Sigmoid colon (tissue), 6 donors: ENCODE measurements at regions not wholly inside any gene's neighbourhood (a gene's known extent, or its start where the extent isn't known, plus 50 kb on each side); places are given as distances from the start of the nearest gene placed in this dataset.

Experiments
- DNase-seq: peaks from one replicate; pipeline ENCODE4 v3.0.0-alpha.2; 2019
- H3K27ac ChIP-seq, 4 donors: fragments of 200-600 bp; sonication (generic); one replicate each; pipeline ENCODE4 v1.5.1; 2016 to 2019; ENCODE audit warnings: mild to moderate bottlenecking in 1 of 4
- H3K27me3 ChIP-seq, 3 donors: fragments of 200-600 bp; sonication (generic); one replicate each; pipeline ENCODE4 v1.5.1; 2019; ENCODE audit warnings: mild to moderate bottlenecking in 1 of 3
- H3K36me3 ChIP-seq, 4 donors: fragments of 200-600 bp; sonication (generic); one replicate each; pipeline ENCODE4 v1.5.1; 2016 to 2019
- H3K4me1 ChIP-seq, 4 donors: fragments of 200-600 bp; sonication (generic); one replicate each; pipeline ENCODE4 v1.5.1; 2017 to 2019
- H3K4me3 ChIP-seq, 4 donors: fragments of 200-600 bp; sonication (generic); one replicate each; pipeline ENCODE4 v1.5.1; 2017 to 2019; ENCODE audit warnings: mild to moderate bottlenecking in 2 of 4, moderate library complexity in 1 of 4
- H3K9me3 ChIP-seq, 4 donors: fragments of 200-600 bp in 3 of 4; sonication (generic) in 3 of 4; one replicate each; pipeline versions ENCODE4 v1.5.1 to v1.6.1; 2013 to 2019
- EP300 ChIP-seq, 4 donors: sonication (generic); formaldehyde crosslinking; IDR thresholded peaks; one replicate each; pipeline ENCODE4 v1.6.1; 2017; ENCODE audit warnings: antibody characterized with exemption in 4 of 4
- POLR2A ChIP-seq, 2 donors: fragments of 450-650 bp; IDR thresholded peaks; one replicate each; pipeline ENCODE4 v1.6.1; 2016; ENCODE audit warnings: antibody characterized with exemption in 2 of 2, mild to moderate bottlenecking in 2 of 2, moderate library complexity in 2 of 2
- POLR2AphosphoS5 ChIP-seq, 4 donors: sonication (generic); formaldehyde crosslinking; IDR thresholded peaks; one replicate each; pipeline ENCODE4 v1.6.1; 2017; ENCODE audit warnings: antibody characterized with exemption in 4 of 4
- WGBS, 2 donors: extraction: QIAGEN DNeasy Blood & Tissue Kit; methylation state at CpG; one replicate each; pipeline ENCODE4 v1.1.7; 2013; 5-methylcytosine and 5-hydroxymethylcytosine counted together
- intact Hi-C: fragments of 100-400 bp; cut with DNase I; formaldehyde crosslinking; loops from one replicate; pipeline ENCODE4 v1.15.1; 2023
- TF ChIP-seq, protein P1 (sequence below), 4 experiments: fragments of 450-650 bp in 3 of 4; fragments of 200-600 bp in 1 of 4; IDR thresholded peaks; one replicate each; pipeline ENCODE4 v1.5.1; 2016 to 2019; ENCODE audit warnings: antibody characterized with exemption in 4 of 4, mild to moderate bottlenecking in 3 of 4, moderate library complexity in 2 of 4
- donor health status: healthy with polysubstance abuse.
- donor health status: healthy.

GRCh38 chr10:43763846-43764245 is 115.2 kb upstream of the ZNF32 start:
- intact Hi-C loops = no loop called here
- H3K4me3 ChIP-seq = no peak overlapping the region
- no peaks in the 10 kb centered on the region for H3K9me3 ChIP-seq
- no peak for TF ChIP-seq POLR2A (IDR thresholded peaks at IDR 0.05)
- TF ChIP-seq POLR2AphosphoS5 (IDR thresholded peaks at IDR 0.05) = no peak
- no peak for TF ChIP-seq EP300 (IDR thresholded peaks at IDR 0.05)
- TF ChIP-seq, protein P1, sequence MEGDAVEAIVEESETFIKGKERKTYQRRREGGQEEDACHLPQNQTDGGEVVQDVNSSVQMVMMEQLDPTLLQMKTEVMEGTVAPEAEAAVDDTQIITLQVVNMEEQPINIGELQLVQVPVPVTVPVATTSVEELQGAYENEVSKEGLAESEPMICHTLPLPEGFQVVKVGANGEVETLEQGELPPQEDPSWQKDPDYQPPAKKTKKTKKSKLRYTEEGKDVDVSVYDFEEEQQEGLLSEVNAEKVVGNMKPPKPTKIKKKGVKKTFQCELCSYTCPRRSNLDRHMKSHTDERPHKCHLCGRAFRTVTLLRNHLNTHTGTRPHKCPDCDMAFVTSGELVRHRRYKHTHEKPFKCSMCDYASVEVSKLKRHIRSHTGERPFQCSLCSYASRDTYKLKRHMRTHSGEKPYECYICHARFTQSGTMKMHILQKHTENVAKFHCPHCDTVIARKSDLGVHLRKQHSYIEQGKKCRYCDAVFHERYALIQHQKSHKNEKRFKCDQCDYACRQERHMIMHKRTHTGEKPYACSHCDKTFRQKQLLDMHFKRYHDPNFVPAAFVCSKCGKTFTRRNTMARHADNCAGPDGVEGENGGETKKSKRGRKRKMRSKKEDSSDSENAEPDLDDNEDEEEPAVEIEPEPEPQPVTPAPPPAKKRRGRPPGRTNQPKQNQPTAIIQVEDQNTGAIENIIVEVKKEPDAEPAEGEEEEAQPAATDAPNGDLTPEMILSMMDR (IDR thresholded peaks at IDR 0.05) = no peak
- H3K27me3 ChIP-seq = no peaks in the 10 kb centered on the region
- H3K27ac ChIP-seq = no peak overlapping the region
- DNase-seq = no peak
- no peaks in the 10 kb centered on the region for H3K36me3 ChIP-seq
- H3K4me1 ChIP-seq = no peaks in the 10 kb centered on the region

GRCh38 chr10:43760514-43760913 is 111.8 kb upstream of the ZNF32 start:
- Histone ChIP-seq H3K36me3 (no peaks in the 10 kb centered on the region), H3K27ac (no peak overlapping the region), H3K4me1 (no peaks in the 10 kb centered on the region), H3K9me3 (no peaks in the 10 kb centered on the region), H3K27me3 (no peaks in the 10 kb centered on the region), H3K4me3 (no peak overlapping the region)
- WGBS, 2 donors = 84 to 88% methylated on average over 10 of the region's 10 CpGs
- intact Hi-C loops = no loop called here
- peak; percentile 26 for DNase-seq
- TF ChIP-seq EP300 (IDR thresholded peaks at IDR 0.05) = no peak
- TF ChIP-seq POLR2AphosphoS5 (IDR thresholded peaks at IDR 0.05) = no peak
- TF ChIP-seq POLR2A (IDR thresholded peaks at IDR 0.05) = no peak
- TF ChIP-seq, protein P1 (IDR thresholded peaks at IDR 0.05) = no peak

DNA sequence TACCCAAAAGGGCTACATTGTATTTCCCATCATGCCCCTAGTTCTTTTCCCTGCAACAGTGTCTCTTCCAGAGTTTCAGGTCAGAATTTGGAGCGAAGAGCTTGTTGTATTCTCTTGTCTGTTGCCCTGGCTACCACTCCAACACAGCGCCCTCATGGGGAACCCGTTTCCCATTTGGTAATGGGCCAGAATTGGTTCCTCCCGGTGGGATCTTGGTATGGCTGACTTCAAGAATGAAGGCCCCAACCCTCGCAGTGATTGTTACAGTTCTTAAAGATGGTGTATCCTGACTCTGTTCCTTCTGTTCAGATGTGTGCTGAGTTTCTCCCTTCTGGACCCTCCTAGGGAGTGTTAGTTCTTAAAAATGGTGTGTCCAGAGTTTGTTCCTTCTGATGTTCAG is 110.5 kb upstream of the ZNF32 start:
- TF ChIP-seq EP300 (IDR thresholded peaks at IDR 0.05) = no peak
- TF ChIP-seq POLR2A (IDR thresholded peaks at IDR 0.05) = no peak
- TF ChIP-seq, protein P1 (IDR thresholded peaks at IDR 0.05) = no peak
- TF ChIP-seq POLR2AphosphoS5 (IDR thresholded peaks at IDR 0.05) = no peak
- peak; percentile 54 for DNase-seq
- Histone ChIP-seq H3K27ac (no peak overlapping the region), H3K9me3 (no peaks in the 10 kb centered on the region), H3K4me1 (no peaks in the 10 kb centered on the region), H3K4me3 (no peak overlapping the region), H3K36me3 (no peaks in the 10 kb centered on the region), H3K27me3 (no peaks in the 10 kb centered on the region)
- intact Hi-C loops = no loop called here
- 83 to 86% methylated on average over 5 of the region's 5 CpGs for WGBS, 2 donors

DNA sequence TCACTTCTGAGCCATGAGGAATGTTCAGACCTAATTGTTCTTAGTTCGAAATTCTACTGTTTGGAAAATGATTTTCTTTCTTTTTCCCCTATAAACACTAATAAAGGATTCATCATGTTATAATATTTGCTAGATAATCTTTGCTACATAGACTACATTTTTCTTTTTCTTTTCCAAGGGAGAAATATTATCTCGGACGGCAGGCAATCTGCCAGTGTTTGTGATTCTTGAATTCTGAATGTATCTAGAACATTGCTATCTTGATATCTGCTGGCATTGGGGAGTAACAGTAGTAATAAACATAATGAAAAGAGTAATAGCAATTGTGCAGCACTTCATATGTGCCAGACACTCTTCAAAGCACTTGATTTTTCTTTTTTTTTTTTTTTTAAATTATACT is 107.7 kb upstream of the ZNF32 start:
- Histone ChIP-seq H3K36me3 (no peaks in the 10 kb centered on the region), H3K9me3 (no peaks in the 10 kb centered on the region), H3K4me3 (no peak overlapping the region), H3K27me3 (no peaks in the 10 kb centered on the region), H3K27ac (no peak overlapping the region), H3K4me1 (no peaks in the 10 kb centered on the region)
- TF ChIP-seq EP300 (IDR thresholded peaks at IDR 0.05) = no peak
- no peak for TF ChIP-seq POLR2A (IDR thresholded peaks at IDR 0.05)
- TF ChIP-seq, protein P1 (IDR thresholded peaks at IDR 0.05) = no peak
- no peak for TF ChIP-seq POLR2AphosphoS5 (IDR thresholded peaks at IDR 0.05)
- intact Hi-C loops = no loop called here
- 62 to 74% methylated on average over 3 of the region's 3 CpGs for WGBS, 2 donors
- no peak for DNase-seq

- intact Hi-C loops = no loop called here
- Histone ChIP-seq H3K4me1 (no peaks in the 10 kb centered on the region), H3K27me3 (no peaks in the 10 kb centered on the region), H3K27ac (no peak overlapping the region), H3K36me3 (no peaks in the 10 kb centered on the region), H3K4me3 (no peak overlapping the region), H3K9me3 (no peaks in the 10 kb centered on the region)
- DNase-seq = no peak
- 87% methylated on average over 8 of the region's 8 CpGs for WGBS, 2 donors
- TF ChIP-seq EP300 (IDR thresholded peaks at IDR 0.05) = no peak
- TF ChIP-seq POLR2A (IDR thresholded peaks at IDR 0.05) = no peak
- TF ChIP-seq, protein P1 (IDR thresholded peaks at IDR 0.05) = no peak
These were observed 106.0 kb upstream of the ZNF32 start for GRCh38 chr10:43754569-43755260.
